GM20431 (cell line): ENCODE measurements at regions not wholly inside any gene's neighbourhood (a gene's known extent, or its start where the extent isn't known, plus 50 kb on each side); places are given as distances from the start of the nearest gene placed in this dataset.

Experiments
- in situ Hi-C: fragments of 300-500 bp; cut with MseI, MboI; formaldehyde crosslinking; loops from one replicate; pipeline ENCODE4 v1.15.0; 2020; ENCODE audit warnings: low sequenced_read_pairs; ENCODE audit not compliant: unreplicated experiment

DNA sequence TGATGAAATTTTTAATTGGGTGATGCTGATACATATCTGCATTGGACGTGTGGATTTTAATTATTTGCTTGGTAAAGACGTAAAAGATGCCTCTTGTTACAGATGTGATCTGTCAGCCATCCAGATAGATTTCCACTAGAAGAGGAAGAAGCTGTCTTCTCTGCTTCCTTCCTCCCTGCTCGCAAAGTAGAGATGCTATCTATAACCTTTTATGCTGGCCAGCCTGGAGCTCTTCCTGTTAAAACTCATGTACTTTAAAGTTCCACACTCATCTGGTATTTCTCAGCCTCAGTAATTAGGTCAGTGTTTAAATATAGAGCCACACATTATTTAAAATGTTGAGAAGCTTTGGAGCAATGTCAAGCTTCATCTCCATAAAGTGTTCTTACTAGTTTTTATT is 51.2 kb upstream of the TMEM229A start:
- in situ Hi-C loops = no loop called here
